K562 (cell line): ENCODE measurements at regions not wholly inside any gene's neighbourhood (a gene's known extent, or its start where the extent isn't known, plus 50 kb on each side); places are given as distances from the start of the nearest gene placed in this dataset.

Source experiments
- ATAC-seq: fragments of 200-7000 bp; cut with Tn5 transposase; 3 replicates; pipeline ENCODE4 v1.9.1; 2020; ENCODE audit warnings: moderate library complexity
- BruUV-seq: library from RNA; stranded (reverse); fragments of 400-500 nt; replicated peaks from 2 replicates; lab custom pipeline; 2021; lab: Mats Ljungman, UMichigan
- CTCF ChIA-PET: fragments of 300-600 bp; formaldehyde crosslinking; extraction: SDS; loops from one replicate; lab custom pipeline; 2021; ENCODE audit warnings: low intra/inter-chr PET ratio; lab: Yijun Ruan, JAX
- POLR2A ChIA-PET: fragments of 300-600, 350-650 bp; sonication (Branson Sonifier 250); formaldehyde crosslinking; extraction: SDS; loops from one replicate; lab custom pipeline; 2021; ENCODE audit warnings: antibody characterized with exemption, inconsistent platforms; lab: Yijun Ruan, JAX
- DNase-seq, 4 experiments: peaks; one replicate each; pipeline versions ENCODE4 v3.0.0 to v3.0.0-alpha.2; 2011 to 2018; ENCODE audit warnings: low spot score in 3 of 4, mixed read lengths in 3 of 4; ENCODE audit errors: extremely low read depth in 1 of 4
- FAIRE-seq: peaks from 2 replicates; lab custom pipeline; 2011; peaks lifted over from hg19 to GRCh38; lab: Jason Lieb, UNC
- H2AFZ ChIP-seq: 2 replicates; pipeline ENCODE4 v1.6.0; 2011; ENCODE audit warnings: low read depth, low read length, control low read depth, inconsistent platforms
- H3K27ac ChIP-seq: fragments of 200-600 bp; 3 replicates; pipeline ENCODE4 v1.8.0; 2011; ENCODE audit warnings: low read depth, mild to moderate bottlenecking, control low read depth, inconsistent platforms, low read length, moderate library complexity, mixed read lengths; ENCODE audit errors: extremely low read depth
- H3K27me3 ChIP-seq, 2 experiments: fragments of 300-600 bp in 1 of 2; 2 replicates in 1 of 2; 3 replicates in 1 of 2; pipeline versions ENCODE4 v1.6.0 to v1.8.0; 2011; ENCODE audit warnings: inconsistent platforms in 2 of 2, low read length in 2 of 2, mild to moderate bottlenecking in 1 of 2, mixed read lengths in 1 of 2, moderate library complexity in 1 of 2; ENCODE audit not compliant: control insufficient read depth in 2 of 2, insufficient read depth in 2 of 2
- H3K36me3 ChIP-seq: fragments of 300-600 bp; 3 replicates; pipeline ENCODE4 v1.8.0; 2011; ENCODE audit warnings: mild to moderate bottlenecking, low read length, inconsistent platforms; ENCODE audit not compliant: control insufficient read depth, insufficient read depth
- H3K4me1 ChIP-seq, 2 experiments: fragments of 200-600 bp in 1 of 2; replicated peaks in 1 of 2; 2 replicates in 1 of 2; 3 replicates in 1 of 2; pipeline versions ENCODE4 v1.5.1 to v1.8.0; 2011; ENCODE audit warnings: inconsistent platforms in 2 of 2, low read length in 2 of 2, mild to moderate bottlenecking in 1 of 2, mixed read lengths in 1 of 2, moderate library complexity in 1 of 2; ENCODE audit not compliant: control insufficient read depth in 2 of 2, insufficient read depth in 2 of 2
- H3K4me2 ChIP-seq: 2 replicates; pipeline ENCODE4 v1.6.1; 2011; ENCODE audit warnings: low read length, control low read depth, inconsistent platforms, mixed read lengths; ENCODE audit not compliant: insufficient read depth
- H3K4me3 ChIP-seq: fragments of 200-600 bp; sonication (generic), shearing (Covaris generic); 2 replicates; pipeline ENCODE4 v1.5.1; 2016; ENCODE audit warnings: control low read depth, inconsistent platforms
- H3K79me2 ChIP-seq: fragments of 200-600 bp; 3 replicates; pipeline ENCODE4 v1.8.0; 2011; ENCODE audit warnings: low read length, inconsistent platforms; ENCODE audit not compliant: control insufficient read depth, insufficient read depth
- H3K9ac ChIP-seq, 2 experiments: 2 replicates each; pipeline versions ENCODE4 v1.6.0 to v1.6.1; 2011; ENCODE audit warnings: low read depth in 2 of 2, low read length in 2 of 2, control low read depth in 1 of 2, inconsistent platforms in 1 of 2, mild to moderate bottlenecking in 1 of 2, mixed read lengths in 1 of 2; ENCODE audit not compliant: insufficient read depth in 1 of 2
- H3K9me1 ChIP-seq: one replicate; pipeline ENCODE4 v1.6.0; 2011; ENCODE audit warnings: inconsistent platforms, mild to moderate bottlenecking, low read length, moderate library complexity; ENCODE audit not compliant: control insufficient read depth, insufficient read depth
- H3K9me3 ChIP-seq: replicated peaks from 2 replicates; pipeline ENCODE4 v1.5.1; 2011; ENCODE audit warnings: low read depth, low read length, inconsistent platforms; ENCODE audit not compliant: control insufficient read depth, insufficient read depth
- H4K20me1 ChIP-seq: replicated peaks from 2 replicates; pipeline ENCODE4 v1.6.1; 2011; ENCODE audit warnings: low read length, inconsistent platforms, mixed read lengths; ENCODE audit not compliant: control insufficient read depth, insufficient read depth
- ATF2 ChIP-seq: sonication (generic); formaldehyde crosslinking; IDR thresholded peaks from 2 replicates; pipeline ENCODE4 v1.8.1; 2022; ENCODE audit warnings: missing genetic modification reagents
- CBX1 ChIP-seq: sonication (generic); IDR thresholded peaks from 2 replicates; pipeline ENCODE4 v1.6.1; 2016; ENCODE audit warnings: antibody characterized with exemption, low read depth, mild to moderate bottlenecking
- MEIS2 ChIP-seq: fragments of 450-650 bp; IDR thresholded peaks from 2 replicates; pipeline ENCODE4 v1.6.1; 2014; ENCODE audit warnings: mild to moderate bottlenecking; ENCODE audit not compliant: partially characterized antibody
- MGA ChIP-seq: fragments of 450-650 bp; IDR thresholded peaks from 2 replicates; pipeline ENCODE4 v1.6.1; 2016; ENCODE audit warnings: mild to moderate bottlenecking, moderate library complexity
- NFYB ChIP-seq: IDR thresholded peaks from 2 replicates; pipeline ENCODE4 v1.6.1; 2011; ENCODE audit warnings: mild to moderate bottlenecking, moderate library complexity; ENCODE audit not compliant: insufficient read length; ENCODE audit errors: extremely low read depth
- ZNF311 ChIP-seq: fragments of 250-450 bp; sonication (Bioruptor Pico); IDR thresholded peaks from 2 replicates; pipeline ENCODE4 v1.4.0; 2020; ENCODE audit warnings: mild to moderate bottlenecking, moderate library complexity
- ZNF655 ChIP-seq: fragments of 250-450 bp; sonication (Bioruptor Pico); IDR thresholded peaks from 2 replicates; pipeline ENCODE4 v1.5.0; 2021
- WGBS: fragments of 100-300 bp; shearing (Covaris generic); methylation state at CpG from one replicate; pipeline ENCODE4 v1.1.6; 2016; ENCODE audit warnings: low coverage, mixed read lengths; ENCODE audit not compliant: insufficient coverage; ENCODE audit errors: missing lambda C conversion rate; 5-methylcytosine and 5-hydroxymethylcytosine counted together
- in situ Hi-C: fragments of 300-500 bp; cut with MboI; formaldehyde crosslinking; loops from 4 replicates; pipeline ENCODE4 v1.15.0; 2018; ENCODE audit warnings: inconsistent platforms, mixed read lengths
- intact Hi-C: fragments of 100-400 bp; cut with micrococcal nuclease; formaldehyde crosslinking; loops from 2 replicates; pipeline ENCODE4 v1.14.2; 2022

- H3K9me1 ChIP-seq = no peaks in the 10 kb centered on the region
- no peaks in the 10 kb centered on the region for H3K4me1 ChIP-seq
- FAIRE-seq (no peak), DNase-seq (no peak), ATAC-seq (no peak)
- no peak overlapping the region for H3K4me3 ChIP-seq
- H2AFZ ChIP-seq = no peak overlapping the region
- POLR2A ChIA-PET = no interaction called here
- H3K27me3 ChIP-seq = no peaks in the 10 kb centered on the region
- intact Hi-C loops (no loop called here), in situ Hi-C loops (no loop called here)
- no peaks in the 10 kb centered on the region for H3K9me3 ChIP-seq
- BruUV-seq = no TSS peak
- no peak overlapping the region for H3K4me2 ChIP-seq
- H3K9ac ChIP-seq = no peak overlapping the region
- no peaks in the 10 kb centered on the region for H3K79me2 ChIP-seq
- H3K36me3 ChIP-seq = no peaks in the 10 kb centered on the region
- H4K20me1 ChIP-seq = no peaks in the 10 kb centered on the region
- WGBS = 0% methylated on average over 4 of the region's 4 CpGs
- no peak overlapping the region for H3K27ac ChIP-seq
- CTCF ChIA-PET = no interaction called here
- no peak for TF ChIP-seq ZNF311 (CRISPR knock-in tag)
- no peak for TF ChIP-seq NFYB
- TF ChIP-seq MEIS2 = no peak
- no peak for TF ChIP-seq ZNF655 (CRISPR knock-in tag)
- TF ChIP-seq CBX1 = no peak
- TF ChIP-seq ATF2 (CRISPR knock-in tag) = no peak
- TF ChIP-seq MGA = no peak
These were observed 322.8 kb upstream of the NAALADL2 start for GRCh38 chr3:174536319-174536718.
